Peyer's patch (tissue), 4 donors: ENCODE measurements at regions not wholly inside any gene's neighbourhood (a gene's known extent, or its start where the extent isn't known, plus 50 kb on each side); places are given as distances from the start of the nearest gene placed in this dataset.

ENCODE experiments used
- DNase-seq, 3 donors: peaks; one replicate each; pipeline ENCODE4 v3.0.0-alpha.2; 2017 to 2019
- H3K27ac ChIP-seq, 4 donors: fragments of 200-600 bp; sonication (generic); one replicate each; pipeline ENCODE4 v1.5.1; 2016 to 2019
- H3K27me3 ChIP-seq, 2 donors: fragments of 200-600 bp; sonication (generic); one replicate each; pipeline ENCODE4 v1.5.1; 2019
- H3K36me3 ChIP-seq, 3 donors: fragments of 200-600 bp; sonication (generic); one replicate each; pipeline ENCODE4 v1.5.1; 2016 to 2019
- H3K4me1 ChIP-seq, 4 donors: fragments of 200-600 bp; sonication (generic); one replicate each; pipeline ENCODE4 v1.5.1; 2016 to 2019
- H3K4me3 ChIP-seq, 4 donors: fragments of 200-600 bp; sonication (generic); 1 replicate in 3 of 4; 2 replicates in 1 of 4; pipeline ENCODE4 v1.5.1; 2016 to 2019; ENCODE audit warnings: mild to moderate bottlenecking in 1 of 4
- H3K9me3 ChIP-seq, 4 donors: fragments of 200-600 bp; sonication (generic); one replicate each; pipeline ENCODE4 v1.5.1; 2016 to 2019; ENCODE audit warnings: mild to moderate bottlenecking in 1 of 4
- POLR2A ChIP-seq, 2 donors: fragments of 450-650 bp; IDR thresholded peaks; one replicate each; pipeline ENCODE4 v1.5.1; 2017; ENCODE audit warnings: antibody characterized with exemption in 2 of 2, mild to moderate bottlenecking in 2 of 2, moderate library complexity in 2 of 2
- TF ChIP-seq, protein P1 (sequence below), 6 experiments: fragments of 450-650 bp in 4 of 6; fragments of 200-600 bp in 2 of 6; sonication (generic) in 1 of 6; IDR thresholded peaks; one replicate each; pipeline ENCODE4 v1.5.1; 2017 to 2019; ENCODE audit warnings: antibody characterized with exemption in 6 of 6, mild to moderate bottlenecking in 3 of 6, moderate library complexity in 1 of 6

GRCh38 chr4:106869551-106869950 is 166.6 kb downstream of the DKK2 start:
- Histone ChIP-seq H3K27ac (no peak overlapping the region), H3K9me3 (no peaks in the 10 kb centered on the region), H3K4me3 (no peak overlapping the region), H3K4me1 (no peaks in the 10 kb centered on the region), H3K36me3 (no peaks in the 10 kb centered on the region), H3K27me3 (no peaks in the 10 kb centered on the region)
- TF ChIP-seq, protein P1, sequence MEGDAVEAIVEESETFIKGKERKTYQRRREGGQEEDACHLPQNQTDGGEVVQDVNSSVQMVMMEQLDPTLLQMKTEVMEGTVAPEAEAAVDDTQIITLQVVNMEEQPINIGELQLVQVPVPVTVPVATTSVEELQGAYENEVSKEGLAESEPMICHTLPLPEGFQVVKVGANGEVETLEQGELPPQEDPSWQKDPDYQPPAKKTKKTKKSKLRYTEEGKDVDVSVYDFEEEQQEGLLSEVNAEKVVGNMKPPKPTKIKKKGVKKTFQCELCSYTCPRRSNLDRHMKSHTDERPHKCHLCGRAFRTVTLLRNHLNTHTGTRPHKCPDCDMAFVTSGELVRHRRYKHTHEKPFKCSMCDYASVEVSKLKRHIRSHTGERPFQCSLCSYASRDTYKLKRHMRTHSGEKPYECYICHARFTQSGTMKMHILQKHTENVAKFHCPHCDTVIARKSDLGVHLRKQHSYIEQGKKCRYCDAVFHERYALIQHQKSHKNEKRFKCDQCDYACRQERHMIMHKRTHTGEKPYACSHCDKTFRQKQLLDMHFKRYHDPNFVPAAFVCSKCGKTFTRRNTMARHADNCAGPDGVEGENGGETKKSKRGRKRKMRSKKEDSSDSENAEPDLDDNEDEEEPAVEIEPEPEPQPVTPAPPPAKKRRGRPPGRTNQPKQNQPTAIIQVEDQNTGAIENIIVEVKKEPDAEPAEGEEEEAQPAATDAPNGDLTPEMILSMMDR (IDR thresholded peaks at IDR 0.05): no peak
- TF ChIP-seq POLR2A (IDR thresholded peaks at IDR 0.05): no peak
- DNase-seq: no peak

DNA sequence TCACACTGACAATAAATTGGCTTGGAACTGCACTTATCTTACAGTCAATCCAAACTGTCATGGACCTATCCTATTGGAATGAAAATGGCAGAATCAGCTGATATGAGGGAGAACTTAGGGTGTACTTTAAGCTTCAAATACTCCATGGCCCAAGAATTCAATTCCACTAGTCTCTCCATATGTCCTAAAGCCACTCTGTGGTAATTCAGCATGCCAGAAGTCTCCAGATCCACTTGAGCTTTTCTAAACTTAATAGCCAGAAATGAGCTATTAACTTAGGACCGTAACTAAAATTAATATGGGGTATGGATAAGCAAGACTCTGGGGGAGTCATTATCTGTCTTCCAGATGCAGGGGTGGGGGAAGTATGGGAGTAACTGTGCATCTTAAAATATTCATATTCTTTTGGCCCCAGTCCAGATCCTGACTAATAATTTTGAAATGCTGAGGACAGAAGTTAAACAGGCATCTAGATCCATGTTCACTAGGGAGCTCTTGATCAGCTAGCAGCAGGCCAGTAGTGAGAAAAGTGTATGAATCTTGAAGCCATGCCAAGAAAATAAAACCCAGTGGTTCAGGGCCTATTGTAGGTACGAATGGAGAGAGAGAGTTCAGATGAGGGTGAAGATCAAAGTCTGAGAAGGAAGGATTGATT is 167.6 kb downstream of the DKK2 start:
- Histone ChIP-seq H3K27me3 (no peaks in the 10 kb centered on the region), H3K27ac (no peak overlapping the region), H3K9me3 (no peaks in the 10 kb centered on the region), H3K4me3 (no peak overlapping the region), H3K36me3 (no peaks in the 10 kb centered on the region), H3K4me1 (no peaks in the 10 kb centered on the region)
- no peak for DNase-seq
- no peak for TF ChIP-seq POLR2A (IDR thresholded peaks at IDR 0.05)
- TF ChIP-seq, protein P1 (IDR thresholded peaks at IDR 0.05): no peak

GRCh38 chr4:106864231-106864630 is 171.9 kb downstream of the DKK2 start:
- Histone ChIP-seq H3K36me3 (no peaks in the 10 kb centered on the region), H3K9me3 (no peaks in the 10 kb centered on the region), H3K4me3 (no peak overlapping the region), H3K27me3 (no peaks in the 10 kb centered on the region), H3K27ac (no peak overlapping the region), H3K4me1 (no peaks in the 10 kb centered on the region)
- TF ChIP-seq, protein P1 (IDR thresholded peaks at IDR 0.05): no peak
- no peak for TF ChIP-seq POLR2A (IDR thresholded peaks at IDR 0.05)
- no peak for DNase-seq

DNA sequence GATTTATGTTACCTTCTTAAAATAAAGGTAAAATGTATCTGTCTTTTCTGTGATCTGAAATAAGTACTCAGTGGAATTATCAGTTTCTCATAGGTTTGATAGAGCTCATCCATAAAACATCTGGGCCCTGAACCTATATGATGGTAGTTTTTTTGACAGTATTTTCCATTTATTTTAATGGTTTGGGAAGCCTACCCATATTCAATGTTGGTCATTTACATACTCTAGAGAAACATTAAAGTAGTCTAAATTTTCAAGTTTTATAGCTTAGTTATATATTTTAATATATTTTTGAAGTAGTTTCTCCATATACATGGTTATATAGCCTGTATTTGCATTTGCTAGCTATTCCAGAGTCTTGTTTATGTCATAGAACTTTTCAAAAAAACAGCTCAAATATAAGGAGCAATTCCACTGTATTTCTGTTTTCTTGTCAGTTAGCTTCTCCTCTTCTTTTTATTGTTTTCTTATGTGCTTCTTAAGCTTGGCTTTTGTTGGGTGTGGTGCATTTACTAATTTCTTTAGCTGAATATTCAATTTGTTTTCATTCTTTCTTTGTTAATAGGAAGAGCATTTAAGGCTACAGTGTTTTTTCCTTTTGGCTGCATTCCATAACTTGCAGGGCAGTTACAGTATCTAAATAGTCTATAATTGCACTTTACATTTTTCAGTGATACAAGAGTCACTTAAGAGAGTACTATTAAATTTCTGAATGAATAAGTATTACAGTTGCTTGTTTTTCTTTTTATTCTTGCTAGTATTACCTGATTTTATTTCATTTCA is 181.4 kb downstream of the DKK2 start:
- no peak for TF ChIP-seq POLR2A (IDR thresholded peaks at IDR 0.05)
- TF ChIP-seq, protein P1 (IDR thresholded peaks at IDR 0.05): no peak
- H3K27ac ChIP-seq: no peak overlapping the region
- H3K4me3 ChIP-seq: no peak overlapping the region
- H3K4me1 ChIP-seq: no peaks in the 10 kb centered on the region
- H3K27me3 ChIP-seq: no peaks in the 10 kb centered on the region
- H3K9me3 ChIP-seq: no peaks in the 10 kb centered on the region
- no peak for DNase-seq
- H3K36me3 ChIP-seq: no peaks in the 10 kb centered on the region

DNA sequence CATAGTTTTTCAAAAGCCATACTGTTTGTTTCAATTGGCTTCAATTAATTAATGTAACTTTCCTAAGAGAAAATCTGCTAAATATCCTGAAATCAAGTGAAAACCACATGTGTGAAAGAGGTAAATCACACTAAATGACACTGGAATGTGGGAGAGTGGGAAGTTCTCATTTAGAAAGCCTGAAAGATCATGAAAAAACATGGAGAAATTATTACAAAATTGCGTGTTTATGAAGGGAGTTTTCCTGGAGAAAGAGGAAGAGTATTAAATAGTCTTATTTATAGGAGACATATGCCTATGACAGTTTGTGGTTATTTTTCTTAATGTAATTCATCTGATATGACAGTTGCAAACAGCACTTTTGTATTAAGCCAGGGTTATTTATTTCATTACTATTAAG is 183.7 kb downstream of the DKK2 start:
- TF ChIP-seq POLR2A (IDR thresholded peaks at IDR 0.05): no peak
- TF ChIP-seq, protein P1 (IDR thresholded peaks at IDR 0.05): no peak
- no peaks in the 10 kb centered on the region for H3K4me1 ChIP-seq
- H3K9me3 ChIP-seq: no peaks in the 10 kb centered on the region
- DNase-seq: no peak
- no peaks in the 10 kb centered on the region for H3K27me3 ChIP-seq
- H3K4me3 ChIP-seq: no peak overlapping the region
- H3K27ac ChIP-seq: no peak overlapping the region
- H3K36me3 ChIP-seq: no peaks in the 10 kb centered on the region
